HepG2 (cell line): ENCODE measurements at regions not wholly inside any gene's neighbourhood (a gene's known extent, or its start where the extent isn't known, plus 50 kb on each side); places are given as distances from the start of the nearest gene placed in this dataset.

Experiments
- ATAC-seq: fragments of 200-7000 bp; cut with Tn5 transposase; 3 replicates; pipeline ENCODE4 v1.9.1; 2020; ENCODE audit warnings: mild to moderate bottlenecking, moderate library complexity
- BruUV-seq: library from RNA; stranded (reverse); fragments of 400-500 nt; replicated peaks from 2 replicates; lab custom pipeline; 2021; lab: Mats Ljungman, UMichigan
- CTCF ChIA-PET: fragments of 300-600 bp; formaldehyde crosslinking; extraction: SDS; loops from one replicate; lab custom pipeline; 2021; ENCODE audit warnings: low total read pairs, inconsistent platforms, low intra/inter-chr PET ratio; lab: Yijun Ruan, JAX
- POLR2A ChIA-PET: fragments of 350-600 bp; sonication (Branson Sonifier 250); formaldehyde crosslinking; loops from one replicate; lab custom pipeline; 2020; ENCODE audit warnings: antibody characterized with exemption, inconsistent platforms; lab: Yijun Ruan, JAX
- DNase-seq: peaks from one replicate; pipeline ENCODE4 v3.0.0-alpha.2; 2015; ENCODE audit warnings: low spot score
- FAIRE-seq: peaks from 3 replicates; lab custom pipeline; 2011; peaks lifted over from hg19 to GRCh38; lab: Jason Lieb, UNC
- H2AFZ ChIP-seq: one replicate; pipeline ENCODE4 v1.6.1; 2011; ENCODE audit warnings: low read length, inconsistent platforms
- H3K27ac ChIP-seq: fragments of 300-600 bp; 3 replicates; pipeline ENCODE4 v1.8.0; 2011; ENCODE audit warnings: mixed run types, mild to moderate bottlenecking, mixed read lengths, low read length, inconsistent platforms; ENCODE audit not compliant: insufficient read depth; ENCODE audit errors: extremely low read length
- H3K27me3 ChIP-seq, 2 experiments: fragments of 200-600 bp in 1 of 2; 2 replicates in 1 of 2; 3 replicates in 1 of 2; pipeline versions ENCODE4 v1.6.0 to v1.8.0; 2011; ENCODE audit warnings: low read length in 2 of 2, mild to moderate bottlenecking in 2 of 2, moderate library complexity in 2 of 2, inconsistent platforms in 1 of 2; ENCODE audit not compliant: insufficient read depth in 2 of 2, control insufficient read depth in 1 of 2
- H3K36me3 ChIP-seq, 2 experiments: fragments of 200-600 bp in 1 of 2; replicated peaks in 1 of 2; 2 replicates in 1 of 2; 3 replicates in 1 of 2; pipeline versions ENCODE4 v1.5.1 to v1.8.0; 2011; ENCODE audit warnings: low read length in 2 of 2, inconsistent platforms in 1 of 2; ENCODE audit not compliant: insufficient read depth in 2 of 2, control insufficient read depth in 1 of 2
- H3K4me1 ChIP-seq: 2 replicates; pipeline ENCODE4 v1.5.1; 2012; ENCODE audit warnings: low read length, inconsistent platforms; ENCODE audit not compliant: insufficient read depth
- H3K4me2 ChIP-seq: 2 replicates; pipeline ENCODE4 v1.6.0; 2011; ENCODE audit warnings: low read depth, low read length, inconsistent platforms
- H3K4me3 ChIP-seq, 3 experiments: fragments of 200-600 bp in 1 of 3; sonication (generic), shearing (Covaris generic) in 1 of 3; replicated peaks in 1 of 3; 2 replicates each; pipeline ENCODE4 v1.5.1; 2011 to 2016; ENCODE audit warnings: low read length in 3 of 3, inconsistent platforms in 2 of 3, low read depth in 2 of 3, mild to moderate bottlenecking in 2 of 3, control low read depth in 1 of 3, mixed read lengths in 1 of 3; ENCODE audit not compliant: insufficient read depth in 1 of 3
- H3K79me2 ChIP-seq: one replicate; pipeline ENCODE4 v1.6.1; 2011; ENCODE audit warnings: low read length, inconsistent platforms; ENCODE audit not compliant: insufficient read depth
- H3K9ac ChIP-seq: 2 replicates; pipeline ENCODE4 v1.6.0; 2011; ENCODE audit warnings: mild to moderate bottlenecking, low read depth, low read length, inconsistent platforms; ENCODE audit not compliant: insufficient read depth
- H3K9me3 ChIP-seq: 2 replicates; pipeline ENCODE4 v1.5.1; 2012; ENCODE audit warnings: mild to moderate bottlenecking, low read length
- H4K20me1 ChIP-seq: 2 replicates; pipeline ENCODE4 v1.6.0; 2011; ENCODE audit warnings: inconsistent platforms, mild to moderate bottlenecking, low read length, moderate library complexity; ENCODE audit not compliant: insufficient read depth
- BHLHE40 ChIP-seq: IDR thresholded peaks from 2 replicates; pipeline ENCODE4 v1.6.1; 2011; ENCODE audit warnings: low read length, improper control_type of control experiment
- DZIP1 ChIP-seq: sonication (generic); formaldehyde crosslinking; IDR thresholded peaks from 2 replicates; pipeline ENCODE4 v1.5.0; 2020; ENCODE audit warnings: mild to moderate bottlenecking, missing genetic modification reagents
- MYC ChIP-seq: sonication (generic); formaldehyde crosslinking; IDR thresholded peaks from 2 replicates; pipeline ENCODE4 v1.9.0; 2021; ENCODE audit warnings: missing genetic modification reagents, borderline replicate concordance
- PHF21A ChIP-seq: sonication (generic); formaldehyde crosslinking; IDR thresholded peaks from 2 replicates; pipeline ENCODE4 v1.5.0; 2020; ENCODE audit warnings: mild to moderate bottlenecking, missing genetic modification reagents
- RNF219 ChIP-seq: sonication (generic); formaldehyde crosslinking; IDR thresholded peaks from 2 replicates; pipeline ENCODE4 v1.5.0; 2020; ENCODE audit warnings: mild to moderate bottlenecking, missing genetic modification reagents
- ZBTB33 ChIP-seq: sonication (generic); formaldehyde crosslinking; IDR thresholded peaks from 2 replicates; pipeline ENCODE4 v1.4.0; 2020; ENCODE audit warnings: missing genetic modification reagents
- ZNF253 ChIP-seq: sonication (generic); formaldehyde crosslinking; IDR thresholded peaks from 2 replicates; pipeline ENCODE4 v1.8.0; 2022; ENCODE audit warnings: mild to moderate bottlenecking, missing genetic modification reagents, borderline replicate concordance
- ZNF512B ChIP-seq: sonication (generic); formaldehyde crosslinking; IDR thresholded peaks from 2 replicates; pipeline ENCODE4 v1.5.1; 2020; ENCODE audit warnings: missing genetic modification reagents, mild to moderate bottlenecking, borderline replicate concordance
- ZNF776 ChIP-seq: sonication (generic); formaldehyde crosslinking; IDR thresholded peaks from 2 replicates; pipeline ENCODE4 v1.4.0; 2020; ENCODE audit warnings: mild to moderate bottlenecking, missing genetic modification reagents
- WGBS: methylation state at CpG from one replicate; pipeline ENCODE4 v1.1.6; 2017; ENCODE audit warnings: low lambda C conversion rate; 5-methylcytosine and 5-hydroxymethylcytosine counted together
- in situ Hi-C: cut with HindIII; loops from 2 replicates; pipeline ENCODE4 v1.10.0; 2017; ENCODE audit warnings: low pct_unique_long_range_greater_than_20kb; ENCODE audit not compliant: extremely low pct_ligation_motif_present
- intact Hi-C: fragments of 100-400 bp; cut with micrococcal nuclease; formaldehyde crosslinking; loops from one replicate; pipeline ENCODE4 v1.10.0; 2022; ENCODE audit not compliant: unreplicated experiment
- TF ChIP-seq, protein P1 (sequence below): sonication (generic); formaldehyde crosslinking; IDR thresholded peaks from 2 replicates; pipeline ENCODE4 v1.4.0; 2020; ENCODE audit warnings: missing genetic modification reagents; ENCODE audit errors: not compliant biosample characterization
- TF ChIP-seq, protein P2 (sequence below): sonication (generic); formaldehyde crosslinking; conservative IDR thresholded peaks from 2 replicates; pipeline ENCODE4 v1.4.0; 2020; ENCODE audit warnings: missing genetic modification reagents

GRCh38 chr17:6328279-6328678, 106.6 kb downstream of the AIPL1 start (continued):
- TF ChIP-seq RNF219 (CRISPR knock-in tag) (no peak), ZNF776 (CRISPR knock-in tag) (no peak)

DNA sequence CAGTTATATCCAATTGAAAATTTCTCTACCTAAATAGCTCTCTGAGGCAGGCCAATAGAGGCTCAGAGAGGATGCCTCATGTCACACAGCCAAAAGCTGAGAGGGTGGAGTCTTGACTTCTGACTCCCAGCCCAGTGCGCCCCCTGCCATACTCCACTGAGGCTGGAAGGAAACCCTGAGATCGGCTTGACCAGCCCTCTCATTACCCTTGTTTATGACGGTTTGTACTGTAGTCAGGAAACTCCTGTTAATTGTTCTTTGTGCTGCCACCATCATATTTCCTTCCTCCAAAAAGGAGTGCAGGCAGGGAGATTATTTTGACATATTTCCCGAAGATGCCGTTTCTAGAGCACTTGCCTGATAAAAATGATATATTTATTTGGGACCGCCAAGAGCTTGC, 107.9 kb downstream of the AIPL1 start:
- Histone ChIP-seq H3K27ac (no peak overlapping the region), H3K79me2 (no peaks in the 10 kb centered on the region), H3K9me3 (no peaks in the 10 kb centered on the region), H3K9ac (no peak overlapping the region), H4K20me1 (no peaks in the 10 kb centered on the region), H3K4me2 (no peak overlapping the region), H3K4me3 (no peak overlapping the region), H3K36me3 (no peaks in the 10 kb centered on the region), H3K27me3 (no peaks in the 10 kb centered on the region; a peak in 2 of 5 replicates), H2AFZ (no peak overlapping the region), H3K4me1 (no peaks in the 10 kb centered on the region)
- no peak for ATAC-seq
- no peak for FAIRE-seq
- in situ Hi-C loops (no loop called here), intact Hi-C loops (no loop called here)
- CTCF ChIA-PET = no interaction called here
- no peak for DNase-seq
- 42% methylated on average over 5 of the region's 6 CpGs for WGBS
- no TSS peak for BruUV-seq
- POLR2A ChIA-PET = no interaction called here
- TF ChIP-seq ZBTB33 (CRISPR knock-in tag) (no peak), DZIP1 (CRISPR knock-in tag) (no peak), PHF21A (CRISPR knock-in tag) (no peak), BHLHE40 (no peak), ZNF512B (CRISPR knock-in tag) (no peak), MYC (CRISPR knock-in tag) (no peak), ZNF253 (CRISPR knock-in tag) (no peak)
- TF ChIP-seq, protein P1, sequence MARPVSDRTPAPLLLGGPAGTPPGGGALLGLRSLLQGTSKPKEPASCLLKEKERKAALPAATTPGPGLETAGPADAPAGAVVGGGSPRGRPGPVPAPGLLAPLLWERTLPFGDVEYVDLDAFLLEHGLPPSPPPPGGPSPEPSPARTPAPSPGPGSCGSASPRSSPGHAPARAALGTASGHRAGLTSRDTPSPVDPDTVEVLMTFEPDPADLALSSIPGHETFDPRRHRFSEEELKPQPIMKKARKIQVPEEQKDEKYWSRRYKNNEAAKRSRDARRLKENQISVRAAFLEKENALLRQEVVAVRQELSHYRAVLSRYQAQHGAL = no peak
- TF ChIP-seq, protein P2, sequence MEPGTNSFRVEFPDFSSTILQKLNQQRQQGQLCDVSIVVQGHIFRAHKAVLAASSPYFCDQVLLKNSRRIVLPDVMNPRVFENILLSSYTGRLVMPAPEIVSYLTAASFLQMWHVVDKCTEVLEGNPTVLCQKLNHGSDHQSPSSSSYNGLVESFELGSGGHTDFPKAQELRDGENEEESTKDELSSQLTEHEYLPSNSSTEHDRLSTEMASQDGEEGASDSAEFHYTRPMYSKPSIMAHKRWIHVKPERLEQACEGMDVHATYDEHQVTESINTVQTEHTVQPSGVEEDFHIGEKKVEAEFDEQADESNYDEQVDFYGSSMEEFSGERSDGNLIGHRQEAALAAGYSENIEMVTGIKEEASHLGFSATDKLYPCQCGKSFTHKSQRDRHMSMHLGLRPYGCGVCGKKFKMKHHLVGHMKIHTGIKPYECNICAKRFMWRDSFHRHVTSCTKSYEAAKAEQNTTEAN = no peak
